Hepatocyte (in vitro differentiated cells): ENCODE measurements at regions not wholly inside any gene's neighbourhood (a gene's known extent, or its start where the extent isn't known, plus 50 kb on each side); places are given as distances from the start of the nearest gene placed in this dataset.

Source experiments
- DNase-seq: peaks from one replicate; pipeline ENCODE4 v3.0.0-alpha.2; 2016; ENCODE audit warnings: low spot score
- H2AFZ ChIP-seq: fragments of 200-600 bp; sonication (generic); 2 replicates; pipeline ENCODE4 v1.6.0; 2016; ENCODE audit warnings: antibody characterized with exemption, mild to moderate bottlenecking
- H3K27ac ChIP-seq: fragments of 200-600 bp; sonication (generic); 2 replicates; pipeline ENCODE4 v1.5.1; 2016; ENCODE audit warnings: mild to moderate bottlenecking
- H3K27me3 ChIP-seq: fragments of 200-600 bp; sonication (generic); 2 replicates; pipeline ENCODE4 v1.6.1; 2016
- H3K36me3 ChIP-seq: fragments of 200-600 bp; sonication (generic); replicated peaks from 2 replicates; pipeline ENCODE4 v1.5.1; 2016; ENCODE audit warnings: low read depth; ENCODE audit not compliant: insufficient read depth
- H3K4me1 ChIP-seq: fragments of 200-600 bp; sonication (generic); 2 replicates; pipeline ENCODE4 v1.5.1; 2016; ENCODE audit warnings: mild to moderate bottlenecking, moderate library complexity; ENCODE audit not compliant: insufficient read depth
- H3K4me2 ChIP-seq: fragments of 200-600 bp; sonication (generic); 2 replicates; pipeline ENCODE4 v1.6.0; 2016
- H3K4me3 ChIP-seq: fragments of 200-600 bp; sonication (generic); 2 replicates; pipeline ENCODE4 v1.5.1; 2016; ENCODE audit warnings: mild to moderate bottlenecking
- H3K79me2 ChIP-seq: fragments of 200-600 bp; sonication (generic); 2 replicates; pipeline ENCODE4 v1.6.0; 2017; ENCODE audit warnings: mild to moderate bottlenecking
- H3K9me2 ChIP-seq: fragments of 200-600 bp; sonication (generic); replicated peaks from 2 replicates; pipeline ENCODE4 v1.6.0; 2017; ENCODE audit warnings: mild to moderate bottlenecking; ENCODE audit not compliant: insufficient read depth
- H3K9me3 ChIP-seq: fragments of 200-600 bp; sonication (generic); 2 replicates; pipeline ENCODE4 v1.5.1; 2016; ENCODE audit warnings: low read depth, mild to moderate bottlenecking
- H4K20me1 ChIP-seq: fragments of 200-600 bp; sonication (generic); 2 replicates; pipeline ENCODE4 v1.6.0; 2016; ENCODE audit warnings: mild to moderate bottlenecking; ENCODE audit not compliant: insufficient read depth, poor library complexity, severe bottlenecking
- EZH2 ChIP-seq: fragments of 200-600 bp; sonication (generic); IDR thresholded peaks from 2 replicates; pipeline ENCODE4 v1.6.1; 2016; ENCODE audit warnings: antibody characterized with exemption, mild to moderate bottlenecking, borderline replicate concordance
- EZH2phosphoT487 ChIP-seq: fragments of 200-600 bp; sonication (generic); IDR thresholded peaks from one replicate; pipeline ENCODE4 v1.6.1; 2018; ENCODE audit warnings: antibody characterized with exemption, mild to moderate bottlenecking, low read depth, moderate library complexity; ENCODE audit not compliant: unreplicated experiment, severe bottlenecking
- WGBS: methylation state at CpG from one replicate; pipeline ENCODE4 v1.1.6; 2016; ENCODE audit warnings: low lambda C conversion rate; ENCODE audit errors: missing lambda C conversion rate; 5-methylcytosine and 5-hydroxymethylcytosine counted together
- TF ChIP-seq, protein P1 (sequence below): fragments of 200-600 bp; sonication (generic); IDR thresholded peaks from 2 replicates; pipeline ENCODE4 v1.5.1; 2016; ENCODE audit warnings: antibody characterized with exemption, mild to moderate bottlenecking; ENCODE audit not compliant: poor library complexity

DNA sequence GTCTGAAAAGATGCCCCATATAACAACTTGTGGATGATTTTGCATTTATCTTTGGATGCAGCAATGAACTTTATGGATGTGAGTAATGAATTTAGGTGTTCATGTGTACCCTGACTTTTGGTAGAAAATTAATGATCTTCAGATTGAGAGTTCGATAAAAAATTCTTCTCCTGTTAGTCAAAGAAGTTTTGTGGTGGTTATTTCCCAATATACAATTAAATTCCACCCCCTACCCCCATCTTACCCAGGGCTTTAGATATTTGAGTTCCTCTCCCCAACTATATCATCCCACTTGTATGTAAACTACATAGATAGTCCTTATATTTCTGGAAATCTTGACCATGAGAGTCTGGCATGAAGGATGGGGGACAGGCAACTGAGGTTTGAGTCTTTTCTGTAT, 126.1 kb upstream of the ALDH1A3 start:
- no peak overlapping the region for H2AFZ ChIP-seq
- TF ChIP-seq EZH2phosphoT487 = no peak
- TF ChIP-seq EZH2 = no peak
- TF ChIP-seq, protein P1, sequence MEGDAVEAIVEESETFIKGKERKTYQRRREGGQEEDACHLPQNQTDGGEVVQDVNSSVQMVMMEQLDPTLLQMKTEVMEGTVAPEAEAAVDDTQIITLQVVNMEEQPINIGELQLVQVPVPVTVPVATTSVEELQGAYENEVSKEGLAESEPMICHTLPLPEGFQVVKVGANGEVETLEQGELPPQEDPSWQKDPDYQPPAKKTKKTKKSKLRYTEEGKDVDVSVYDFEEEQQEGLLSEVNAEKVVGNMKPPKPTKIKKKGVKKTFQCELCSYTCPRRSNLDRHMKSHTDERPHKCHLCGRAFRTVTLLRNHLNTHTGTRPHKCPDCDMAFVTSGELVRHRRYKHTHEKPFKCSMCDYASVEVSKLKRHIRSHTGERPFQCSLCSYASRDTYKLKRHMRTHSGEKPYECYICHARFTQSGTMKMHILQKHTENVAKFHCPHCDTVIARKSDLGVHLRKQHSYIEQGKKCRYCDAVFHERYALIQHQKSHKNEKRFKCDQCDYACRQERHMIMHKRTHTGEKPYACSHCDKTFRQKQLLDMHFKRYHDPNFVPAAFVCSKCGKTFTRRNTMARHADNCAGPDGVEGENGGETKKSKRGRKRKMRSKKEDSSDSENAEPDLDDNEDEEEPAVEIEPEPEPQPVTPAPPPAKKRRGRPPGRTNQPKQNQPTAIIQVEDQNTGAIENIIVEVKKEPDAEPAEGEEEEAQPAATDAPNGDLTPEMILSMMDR = no peak
- H3K4me1 ChIP-seq = no peaks in the 10 kb centered on the region
- H3K27me3 ChIP-seq = no peaks in the 10 kb centered on the region
- DNase-seq = no peak
- H3K36me3 ChIP-seq = no peaks in the 10 kb centered on the region
- H3K4me2 ChIP-seq = no peak overlapping the region
- H3K9me3 ChIP-seq = no peaks in the 10 kb centered on the region
- H4K20me1 ChIP-seq = no peaks in the 10 kb centered on the region
- H3K9me2 ChIP-seq = no peaks in the 10 kb centered on the region
- H3K79me2 ChIP-seq = no peaks in the 10 kb centered on the region
- no peak overlapping the region for H3K27ac ChIP-seq
- WGBS = 92% methylated on average over 1 of the region's 1 CpG
- no peak overlapping the region for H3K4me3 ChIP-seq

DNA sequence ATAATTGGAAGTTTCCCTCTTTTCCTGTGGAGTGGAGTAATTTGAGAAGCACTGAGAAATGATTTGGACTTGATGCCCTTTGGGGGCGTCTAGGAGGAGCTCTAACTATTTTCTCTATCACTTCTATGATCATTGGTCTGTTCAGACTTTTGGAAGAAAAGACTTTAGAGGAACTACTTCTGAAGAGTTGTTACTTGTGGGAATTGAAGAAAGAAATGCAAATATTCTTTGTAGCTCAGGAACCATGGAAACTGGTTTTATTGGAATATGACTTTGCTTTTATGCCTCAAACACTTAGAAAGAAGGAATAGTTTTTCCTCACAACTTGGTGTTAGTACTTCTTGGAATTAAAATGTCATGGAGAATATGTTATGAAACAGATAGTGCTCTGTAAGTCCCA, 122.0 kb upstream of the ALDH1A3 start:
- Histone ChIP-seq H3K9me2 (no peaks in the 10 kb centered on the region), H3K4me1 (peaks cover 12% of the 10 kb centered on the region), H3K79me2 (no peaks in the 10 kb centered on the region), H3K36me3 (no peaks in the 10 kb centered on the region), H2AFZ (no peak overlapping the region), H3K9me3 (no peaks in the 10 kb centered on the region), H4K20me1 (no peaks in the 10 kb centered on the region), H3K4me3 (no peak overlapping the region), H3K27ac (no peak overlapping the region), H3K27me3 (no peaks in the 10 kb centered on the region), H3K4me2 (no peak overlapping the region)
- WGBS = 56% methylated on average over 1 of the region's 1 CpG
- DNase-seq = no peak
- TF ChIP-seq, protein P1 = no peak
- TF ChIP-seq EZH2 (no peak), EZH2phosphoT487 (no peak)

DNA sequence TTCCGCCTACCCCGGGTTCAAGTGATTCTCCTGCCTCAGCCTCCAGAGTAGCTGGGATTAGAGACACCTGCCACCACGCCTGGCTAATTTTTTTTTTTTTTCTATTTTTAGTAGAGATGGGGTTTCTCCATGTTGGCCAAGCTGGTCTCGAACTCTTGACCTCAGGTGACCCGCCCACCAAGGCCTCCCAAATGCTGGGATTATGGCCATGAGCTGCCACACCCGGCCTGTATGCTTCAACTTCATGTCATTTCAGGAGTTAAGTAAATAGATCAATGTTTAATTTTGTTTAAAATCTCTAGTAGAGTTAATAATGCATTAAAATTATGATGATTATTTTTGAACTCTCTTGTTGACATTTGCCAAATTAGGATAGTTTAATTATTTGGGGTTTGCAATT, 121.1 kb upstream of the ALDH1A3 start:
- no peaks in the 10 kb centered on the region for H3K79me2 ChIP-seq
- no peak overlapping the region for H3K4me3 ChIP-seq
- no peaks in the 10 kb centered on the region for H3K27me3 ChIP-seq
- DNase-seq = no peak
- peak overlapping the region; percentile 54 for H3K4me2 ChIP-seq
- 86% methylated on average over 6 of the region's 6 CpGs for WGBS
- no peaks in the 10 kb centered on the region for H3K9me2 ChIP-seq
- H3K9me3 ChIP-seq = no peaks in the 10 kb centered on the region
- TF ChIP-seq, protein P1 = no peak
- TF ChIP-seq EZH2 = no peak
- no peak for TF ChIP-seq EZH2phosphoT487
- no peak overlapping the region for H2AFZ ChIP-seq
- peak overlapping the region; percentile 70 for H3K27ac ChIP-seq
- H3K4me1 ChIP-seq = peaks cover 12% of the 10 kb centered on the region
- H4K20me1 ChIP-seq = no peaks in the 10 kb centered on the region
- H3K36me3 ChIP-seq = no peaks in the 10 kb centered on the region

DNA sequence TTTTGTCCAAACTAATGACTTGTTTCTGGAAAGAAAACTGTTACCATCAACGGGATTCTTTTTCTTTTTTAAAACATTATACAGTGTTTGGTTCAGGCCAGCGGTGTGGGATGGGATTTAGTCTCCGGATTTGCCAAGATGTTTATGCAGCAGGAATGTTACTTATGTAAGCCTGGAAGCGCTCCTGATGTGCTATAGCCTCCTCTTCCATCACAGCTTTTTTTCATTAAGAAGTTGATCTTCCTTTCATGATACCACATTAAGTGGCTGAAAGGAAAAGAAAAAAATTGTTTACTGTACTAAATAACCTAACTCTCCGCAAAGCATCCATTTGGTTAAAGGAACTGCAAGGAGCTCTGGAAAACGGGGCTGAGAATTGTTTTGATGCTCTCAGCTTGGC, 120.5 kb upstream of the ALDH1A3 start:
- 24% methylated on average over 6 of the region's 6 CpGs for WGBS
- Histone ChIP-seq H3K9me3 (no peaks in the 10 kb centered on the region), H3K4me1 (peaks cover 12% of the 10 kb centered on the region), H3K36me3 (no peaks in the 10 kb centered on the region), H3K27me3 (no peaks in the 10 kb centered on the region), H3K9me2 (no peaks in the 10 kb centered on the region), H3K79me2 (no peaks in the 10 kb centered on the region), H3K27ac (peak overlapping the region; percentile 70), H3K4me3 (no peak overlapping the region), H4K20me1 (no peaks in the 10 kb centered on the region), H2AFZ (no peak overlapping the region), H3K4me2 (peak overlapping the region; percentile 54)
- peak; percentile 58 for DNase-seq
- TF ChIP-seq, protein P1 = no peak
- TF ChIP-seq EZH2phosphoT487 = no peak
- TF ChIP-seq EZH2 = no peak
